Hepatocyte (in vitro differentiated cells): ENCODE measurements at regions not wholly inside any gene's neighbourhood (a gene's known extent, or its start where the extent isn't known, plus 50 kb on each side); places are given as distances from the start of the nearest gene placed in this dataset.

Source experiments
- DNase-seq: peaks from one replicate; pipeline ENCODE4 v3.0.0-alpha.2; 2016; ENCODE audit warnings: low spot score
- H2AFZ ChIP-seq: fragments of 200-600 bp; sonication (generic); 2 replicates; pipeline ENCODE4 v1.6.0; 2016; ENCODE audit warnings: antibody characterized with exemption, mild to moderate bottlenecking
- H3K27ac ChIP-seq: fragments of 200-600 bp; sonication (generic); 2 replicates; pipeline ENCODE4 v1.5.1; 2016; ENCODE audit warnings: mild to moderate bottlenecking
- H3K27me3 ChIP-seq: fragments of 200-600 bp; sonication (generic); 2 replicates; pipeline ENCODE4 v1.6.1; 2016
- H3K36me3 ChIP-seq: fragments of 200-600 bp; sonication (generic); replicated peaks from 2 replicates; pipeline ENCODE4 v1.5.1; 2016; ENCODE audit warnings: low read depth; ENCODE audit not compliant: insufficient read depth
- H3K4me1 ChIP-seq: fragments of 200-600 bp; sonication (generic); 2 replicates; pipeline ENCODE4 v1.5.1; 2016; ENCODE audit warnings: mild to moderate bottlenecking, moderate library complexity; ENCODE audit not compliant: insufficient read depth
- H3K4me2 ChIP-seq: fragments of 200-600 bp; sonication (generic); 2 replicates; pipeline ENCODE4 v1.6.0; 2016
- H3K4me3 ChIP-seq: fragments of 200-600 bp; sonication (generic); 2 replicates; pipeline ENCODE4 v1.5.1; 2016; ENCODE audit warnings: mild to moderate bottlenecking
- H3K79me2 ChIP-seq: fragments of 200-600 bp; sonication (generic); 2 replicates; pipeline ENCODE4 v1.6.0; 2017; ENCODE audit warnings: mild to moderate bottlenecking
- H3K9me2 ChIP-seq: fragments of 200-600 bp; sonication (generic); replicated peaks from 2 replicates; pipeline ENCODE4 v1.6.0; 2017; ENCODE audit warnings: mild to moderate bottlenecking; ENCODE audit not compliant: insufficient read depth
- H3K9me3 ChIP-seq: fragments of 200-600 bp; sonication (generic); 2 replicates; pipeline ENCODE4 v1.5.1; 2016; ENCODE audit warnings: low read depth, mild to moderate bottlenecking
- H4K20me1 ChIP-seq: fragments of 200-600 bp; sonication (generic); 2 replicates; pipeline ENCODE4 v1.6.0; 2016; ENCODE audit warnings: mild to moderate bottlenecking; ENCODE audit not compliant: insufficient read depth, poor library complexity, severe bottlenecking
- CTCF ChIP-seq: fragments of 200-600 bp; sonication (generic); IDR thresholded peaks from 2 replicates; pipeline ENCODE4 v1.5.1; 2016; ENCODE audit warnings: antibody characterized with exemption, mild to moderate bottlenecking; ENCODE audit not compliant: poor library complexity
- EZH2 ChIP-seq: fragments of 200-600 bp; sonication (generic); IDR thresholded peaks from 2 replicates; pipeline ENCODE4 v1.6.1; 2016; ENCODE audit warnings: antibody characterized with exemption, mild to moderate bottlenecking, borderline replicate concordance
- EZH2phosphoT487 ChIP-seq: fragments of 200-600 bp; sonication (generic); IDR thresholded peaks from one replicate; pipeline ENCODE4 v1.6.1; 2018; ENCODE audit warnings: antibody characterized with exemption, mild to moderate bottlenecking, low read depth, moderate library complexity; ENCODE audit not compliant: unreplicated experiment, severe bottlenecking
- WGBS: methylation state at CpG from one replicate; pipeline ENCODE4 v1.1.6; 2016; ENCODE audit warnings: low lambda C conversion rate; ENCODE audit errors: missing lambda C conversion rate; 5-methylcytosine and 5-hydroxymethylcytosine counted together

- no peaks in the 10 kb centered on the region for H3K9me3 ChIP-seq
Measured at GRCh38 chr5:126137891-126138280, 285.3 kb upstream of the GRAMD2B start.

GRCh38 chr5:126138281-126138931 lies 284.8 kb upstream of the GRAMD2B start:
- no peaks in the 10 kb centered on the region for H4K20me1 ChIP-seq
- TF ChIP-seq EZH2phosphoT487, result no peak
- no peak for TF ChIP-seq EZH2
- no peak for TF ChIP-seq CTCF
- no peaks in the 10 kb centered on the region for H3K9me2 ChIP-seq
- H3K27ac ChIP-seq, result no peak overlapping the region
- peaks cover 9% of the 10 kb centered on the region for H3K4me1 ChIP-seq
- H3K9me3 ChIP-seq, result no peaks in the 10 kb centered on the region
- H3K4me2 ChIP-seq, result no peak overlapping the region
- no peaks in the 10 kb centered on the region for H3K36me3 ChIP-seq
- H3K27me3 ChIP-seq, result no peaks in the 10 kb centered on the region
- WGBS, result 54% methylated on average over 3 of the region's 3 CpGs
- DNase-seq, result peak; percentile 41
- no peak overlapping the region for H3K4me3 ChIP-seq
- no peaks in the 10 kb centered on the region for H3K79me2 ChIP-seq
- H2AFZ ChIP-seq, result no peak overlapping the region

More at GRCh38 chr5:126137891-126138280, 285.3 kb upstream of the GRAMD2B start:
- Histone ChIP-seq H3K4me1 (peaks cover 9% of the 10 kb centered on the region), H3K9me2 (no peaks in the 10 kb centered on the region), H3K36me3 (no peaks in the 10 kb centered on the region), H3K4me2 (no peak overlapping the region), H2AFZ (no peak overlapping the region), H3K27me3 (no peaks in the 10 kb centered on the region), H3K4me3 (no peak overlapping the region), H4K20me1 (no peaks in the 10 kb centered on the region), H3K27ac (no peak overlapping the region), H3K79me2 (no peaks in the 10 kb centered on the region)
- DNase-seq, result no peak
- WGBS, result 82% methylated on average over 2 of the region's 2 CpGs
- TF ChIP-seq CTCF (no peak), EZH2 (no peak), EZH2phosphoT487 (no peak)

GRCh38 chr5:126139086-126139485 lies 284.1 kb upstream of the GRAMD2B start:
- H3K9me3 ChIP-seq, result no peaks in the 10 kb centered on the region
- no peaks in the 10 kb centered on the region for H3K27me3 ChIP-seq
- no peak overlapping the region for H3K4me2 ChIP-seq
- H3K27ac ChIP-seq, result no peak overlapping the region
- H3K79me2 ChIP-seq, result no peaks in the 10 kb centered on the region
- TF ChIP-seq CTCF (no peak), EZH2 (no peak), EZH2phosphoT487 (no peak)
- WGBS, result 61% methylated on average over 2 of the region's 2 CpGs
- no peaks in the 10 kb centered on the region for H4K20me1 ChIP-seq
- no peak for DNase-seq
- H3K9me2 ChIP-seq, result no peaks in the 10 kb centered on the region
- H2AFZ ChIP-seq, result no peak overlapping the region
- H3K4me1 ChIP-seq, result peaks cover 9% of the 10 kb centered on the region
- H3K4me3 ChIP-seq, result no peak overlapping the region
- H3K36me3 ChIP-seq, result no peaks in the 10 kb centered on the region
